ENCODE measurements at regions not wholly inside any gene's neighbourhood (a gene's known extent, or its start where the extent isn't known, plus 50 kb on each side); places are given as distances from the start of the nearest gene placed in this dataset.

- no peak for DNase-seq (ENCODE audit: insufficient read length)
- FAIRE-seq, result no peak
- TF ChIP-seq POLR2A (IDR thresholded peaks at IDR 0.05; ENCODE audit: low read depth, low read length) (no peak), TAF1 (IDR thresholded peaks at IDR 0.05; ENCODE audit: borderline replicate concordance, low read depth, low read length) (no peak), POLR2AphosphoS5 (IDR thresholded peaks at IDR 0.05; ENCODE audit: low read depth, low read length) (no peak)
Measured at GRCh38 chr6:99011151-99011550, 63.4 kb upstream of the FBXL4 start.

GRCh38 chr6:99002831-99003230, 55.1 kb upstream of the FBXL4 start:
- no peak for TF ChIP-seq POLR2A (IDR thresholded peaks at IDR 0.05; ENCODE audit: low read depth, low read length)
- TF ChIP-seq TAF1 (IDR thresholded peaks at IDR 0.05; ENCODE audit: borderline replicate concordance, low read depth, low read length), result no peak
- TF ChIP-seq POLR2AphosphoS5 (IDR thresholded peaks at IDR 0.05; ENCODE audit: low read depth, low read length), result no peak
- DNase-seq (ENCODE audit: insufficient read length), result no peak

GRCh38 chr6:98998103-98998502, 50.4 kb upstream of the FBXL4 start:
- DNase-seq (ENCODE audit: insufficient read length) (no peak), FAIRE-seq (no peak)
- TF ChIP-seq POLR2A (IDR thresholded peaks at IDR 0.05; ENCODE audit: low read depth, low read length) (no peak), POLR2AphosphoS5 (IDR thresholded peaks at IDR 0.05; ENCODE audit: low read depth, low read length) (no peak), TAF1 (IDR thresholded peaks at IDR 0.05; ENCODE audit: borderline replicate concordance, low read depth, low read length) (no peak)

More at GRCh38 chr6:99002831-99003230, 55.1 kb upstream of the FBXL4 start:
- no peak for FAIRE-seq
